ENCODE measurements at regions not wholly inside any gene's neighbourhood (a gene's known extent, or its start where the extent isn't known, plus 50 kb on each side); places are given as distances from the start of the nearest gene placed in this dataset.

GRCh38 chr10:63758080-63758479 lies 236.9 kb downstream of the REEP3 start:
- H3K36me3 ChIP-seq (ENCODE audit: control insufficient read depth in 5 of 5, insufficient read depth in 5 of 5, low read length in 5 of 5) = no peaks in the 10 kb centered on the region
- H3K4me3 ChIP-seq (ENCODE audit: low read depth in 1 of 5, low read length in 5 of 5) = no peak overlapping the region
- no peaks in the 10 kb centered on the region for H3K27me3 ChIP-seq (ENCODE audit: control insufficient read depth in 5 of 5, insufficient read depth in 4 of 5, low read length in 5 of 5)
- H3K27ac ChIP-seq (ENCODE audit: low read depth, low read length) = no peak overlapping the region
- H3K9me3 ChIP-seq (ENCODE audit: control insufficient read depth in 5 of 5, low read length in 5 of 5) = no peaks in the 10 kb centered on the region
- no peak overlapping the region for H3K9ac ChIP-seq (ENCODE audit: low read length in 5 of 5)
- peaks cover 0 to 15% (median 5%) of the 10 kb centered on the region in 5 donors for H3K4me1 ChIP-seq (ENCODE audit: control insufficient read depth in 5 of 5, insufficient read depth in 5 of 5, low read length in 5 of 5)

DNA sequence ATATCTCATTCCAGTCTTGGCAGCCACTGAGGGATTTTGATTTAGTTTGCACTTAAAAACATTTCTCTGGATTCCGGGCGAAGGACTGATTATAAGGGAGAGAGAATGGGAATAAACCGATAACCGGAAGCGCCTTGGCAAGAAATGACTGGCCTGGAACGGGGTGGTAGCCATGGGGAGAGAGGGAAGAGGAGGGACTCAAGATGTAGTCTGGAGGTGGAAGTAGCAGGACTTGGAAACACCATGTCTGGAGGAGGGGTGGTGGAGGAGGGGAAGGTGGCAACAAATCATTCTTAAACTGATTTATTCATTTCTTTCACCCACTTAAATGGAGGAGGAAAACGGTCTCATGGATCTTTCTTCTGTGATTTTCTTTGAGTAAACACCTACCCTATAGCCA lies 238.1 kb downstream of the REEP3 start:
- Histone ChIP-seq H3K27ac (ENCODE audit: low read depth, low read length) (no peak overlapping the region), H3K9ac (ENCODE audit: low read length in 5 of 5) (no peak overlapping the region), H3K4me1 (ENCODE audit: control insufficient read depth in 5 of 5, insufficient read depth in 5 of 5, low read length in 5 of 5) (peaks cover 0 to 15% (median 5%) of the 10 kb centered on the region in 5 donors), H3K4me3 (ENCODE audit: low read depth in 1 of 5, low read length in 5 of 5) (no peak overlapping the region), H3K27me3 (ENCODE audit: control insufficient read depth in 5 of 5, insufficient read depth in 4 of 5, low read length in 5 of 5) (no peaks in the 10 kb centered on the region), H3K9me3 (ENCODE audit: control insufficient read depth in 5 of 5, low read length in 5 of 5) (no peaks in the 10 kb centered on the region), H3K36me3 (ENCODE audit: control insufficient read depth in 5 of 5, insufficient read depth in 5 of 5, low read length in 5 of 5) (no peaks in the 10 kb centered on the region)

- Histone ChIP-seq H3K27me3 (ENCODE audit: control insufficient read depth in 5 of 5, insufficient read depth in 4 of 5, low read length in 5 of 5) (no peaks in the 10 kb centered on the region), H3K9ac (ENCODE audit: low read length in 5 of 5) (no peak overlapping the region), H3K4me1 (ENCODE audit: control insufficient read depth in 5 of 5, insufficient read depth in 5 of 5, low read length in 5 of 5) (peaks cover 0 to 15% (median 5%) of the 10 kb centered on the region in 5 donors), H3K27ac (ENCODE audit: low read depth, low read length) (no peak overlapping the region), H3K4me3 (ENCODE audit: low read depth in 1 of 5, low read length in 5 of 5) (no peak overlapping the region), H3K9me3 (ENCODE audit: control insufficient read depth in 5 of 5, low read length in 5 of 5) (no peaks in the 10 kb centered on the region), H3K36me3 (ENCODE audit: control insufficient read depth in 5 of 5, insufficient read depth in 5 of 5, low read length in 5 of 5) (no peaks in the 10 kb centered on the region)
Measured at GRCh38 chr10:63760034-63760707, 239.0 kb downstream of the REEP3 start.

- Histone ChIP-seq H3K4me3 (ENCODE audit: low read depth in 1 of 5, low read length in 5 of 5) (no peak overlapping the region), H3K9me3 (ENCODE audit: control insufficient read depth in 5 of 5, low read length in 5 of 5) (no peaks in the 10 kb centered on the region), H3K27ac (ENCODE audit: low read depth, low read length) (no peak overlapping the region), H3K27me3 (ENCODE audit: control insufficient read depth in 5 of 5, insufficient read depth in 4 of 5, low read length in 5 of 5) (no peaks in the 10 kb centered on the region), H3K9ac (ENCODE audit: low read length in 5 of 5) (no peak overlapping the region), H3K4me1 (ENCODE audit: control insufficient read depth in 5 of 5, insufficient read depth in 5 of 5, low read length in 5 of 5) (peaks cover 0 to 15% (median 5%) of the 10 kb centered on the region in 5 donors), H3K36me3 (ENCODE audit: control insufficient read depth in 5 of 5, insufficient read depth in 5 of 5, low read length in 5 of 5) (no peaks in the 10 kb centered on the region)
Measured at GRCh38 chr10:63760708-63761047, 239.5 kb downstream of the REEP3 start.

- no peak overlapping the region for H3K27ac ChIP-seq (ENCODE audit: low read depth, low read length)
- no peak overlapping the region for H3K9ac ChIP-seq (ENCODE audit: low read length in 5 of 5)
- no peaks in the 10 kb centered on the region for H3K27me3 ChIP-seq (ENCODE audit: control insufficient read depth in 5 of 5, insufficient read depth in 4 of 5, low read length in 5 of 5)
Measured at GRCh38 chr10:63761243-63761642, 240.0 kb downstream of the REEP3 start.

GRCh38 chr10:63763744-63764143 lies 242.5 kb downstream of the REEP3 start:
- no peak overlapping the region for H3K9ac ChIP-seq (ENCODE audit: low read length in 5 of 5)
- H3K27ac ChIP-seq (ENCODE audit: low read depth, low read length) = no peak overlapping the region
- no peak overlapping the region for H3K4me3 ChIP-seq (ENCODE audit: low read depth in 1 of 5, low read length in 5 of 5)
- no peaks in the 10 kb centered on the region for H3K9me3 ChIP-seq (ENCODE audit: control insufficient read depth in 5 of 5, low read length in 5 of 5)
- no peaks in the 10 kb centered on the region for H3K36me3 ChIP-seq (ENCODE audit: control insufficient read depth in 5 of 5, insufficient read depth in 5 of 5, low read length in 5 of 5)
- H3K4me1 ChIP-seq (ENCODE audit: control insufficient read depth in 5 of 5, insufficient read depth in 5 of 5, low read length in 5 of 5) = peaks cover 1 to 22% (median 13%) of the 10 kb centered on the region in 5 donors
- no peaks in the 10 kb centered on the region for H3K27me3 ChIP-seq (ENCODE audit: control insufficient read depth in 5 of 5, insufficient read depth in 4 of 5, low read length in 5 of 5)

More at GRCh38 chr10:63761243-63761642, 240.0 kb downstream of the REEP3 start:
- Histone ChIP-seq H3K4me3 (ENCODE audit: low read depth in 1 of 5, low read length in 5 of 5) (no peak overlapping the region), H3K4me1 (ENCODE audit: control insufficient read depth in 5 of 5, insufficient read depth in 5 of 5, low read length in 5 of 5) (peaks cover 0 to 15% (median 5%) of the 10 kb centered on the region in 5 donors), H3K9me3 (ENCODE audit: control insufficient read depth in 5 of 5, low read length in 5 of 5) (no peaks in the 10 kb centered on the region), H3K36me3 (ENCODE audit: control insufficient read depth in 5 of 5, insufficient read depth in 5 of 5, low read length in 5 of 5) (no peaks in the 10 kb centered on the region)

DNA sequence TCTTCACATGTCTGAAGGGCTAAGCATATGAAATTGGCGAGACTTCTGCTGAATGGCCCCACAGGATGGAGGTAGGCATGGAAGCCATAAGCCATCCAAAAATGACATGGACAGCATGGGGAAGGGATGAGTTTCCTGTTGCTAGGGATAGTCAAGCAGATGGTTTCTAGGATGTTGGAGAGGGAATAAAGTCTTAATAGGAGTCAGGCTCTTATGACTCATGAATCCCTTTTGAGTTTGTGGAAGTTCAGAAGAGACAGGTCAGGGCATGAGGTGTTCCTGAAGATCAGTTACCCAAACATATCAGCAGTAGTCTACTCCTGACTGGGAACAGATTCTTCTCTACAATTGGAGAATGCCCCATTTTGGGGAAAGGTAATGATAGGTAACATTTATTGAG lies 243.9 kb downstream of the REEP3 start:
- Histone ChIP-seq H3K36me3 (ENCODE audit: control insufficient read depth in 5 of 5, insufficient read depth in 5 of 5, low read length in 5 of 5) (no peaks in the 10 kb centered on the region), H3K4me3 (ENCODE audit: low read depth in 1 of 5, low read length in 5 of 5) (no peak overlapping the region), H3K9me3 (ENCODE audit: control insufficient read depth in 5 of 5, low read length in 5 of 5) (no peaks in the 10 kb centered on the region), H3K27ac (ENCODE audit: low read depth, low read length) (no peak overlapping the region), H3K9ac (ENCODE audit: low read length in 5 of 5) (no peak overlapping the region), H3K4me1 (ENCODE audit: control insufficient read depth in 5 of 5, insufficient read depth in 5 of 5, low read length in 5 of 5) (peaks cover 1 to 14% (median 10%) of the 10 kb centered on the region in 5 donors), H3K27me3 (ENCODE audit: control insufficient read depth in 5 of 5, insufficient read depth in 4 of 5, low read length in 5 of 5) (no peaks in the 10 kb centered on the region)

GRCh38 chr10:63766745-63767137 lies 245.5 kb downstream of the REEP3 start:
- Histone ChIP-seq H3K36me3 (ENCODE audit: control insufficient read depth in 5 of 5, insufficient read depth in 5 of 5, low read length in 5 of 5) (no peaks in the 10 kb centered on the region), H3K4me1 (ENCODE audit: control insufficient read depth in 5 of 5, insufficient read depth in 5 of 5, low read length in 5 of 5) (peaks cover 1 to 10% (median 7%) of the 10 kb centered on the region in 5 donors), H3K27me3 (ENCODE audit: control insufficient read depth in 5 of 5, insufficient read depth in 4 of 5, low read length in 5 of 5) (no peaks in the 10 kb centered on the region), H3K9me3 (ENCODE audit: control insufficient read depth in 5 of 5, low read length in 5 of 5) (no peaks in the 10 kb centered on the region), H3K9ac (ENCODE audit: low read length in 5 of 5) (no peak overlapping the region), H3K27ac (ENCODE audit: low read depth, low read length) (no peak overlapping the region), H3K4me3 (ENCODE audit: low read depth in 1 of 5, low read length in 5 of 5) (no peak overlapping the region)

DNA sequence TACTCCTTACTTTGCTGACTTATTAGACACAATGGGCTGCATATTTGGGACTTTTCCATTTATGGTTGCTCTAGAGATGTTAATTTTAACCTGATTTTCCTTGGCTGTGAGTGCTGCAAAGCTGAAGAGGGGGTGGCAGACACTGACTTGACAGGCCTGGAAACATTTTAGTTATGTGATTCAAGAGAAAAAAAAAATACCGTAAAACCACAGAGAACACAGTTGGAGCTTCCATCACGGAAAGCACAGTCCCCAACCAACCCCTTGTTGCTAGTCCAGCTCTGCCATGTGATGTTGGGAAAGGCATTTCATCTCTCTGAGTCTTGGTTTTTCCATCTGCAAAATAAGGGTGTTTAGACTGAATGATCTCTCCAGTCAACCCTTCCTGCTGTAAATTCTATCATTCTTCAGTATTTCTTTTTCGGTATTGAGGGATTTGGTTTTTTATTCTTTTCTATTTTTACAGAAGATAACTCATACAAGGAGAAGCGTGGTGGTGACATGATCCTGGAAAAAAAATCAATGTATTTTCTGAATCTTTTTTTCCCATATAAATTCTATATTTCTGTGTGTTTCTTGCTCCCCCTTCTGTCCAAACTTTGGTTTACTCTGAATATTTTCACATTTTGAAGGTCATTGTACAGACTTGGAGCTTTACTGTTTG lies 246.1 kb downstream of the REEP3 start:
- Histone ChIP-seq H3K4me3 (ENCODE audit: low read depth in 1 of 5, low read length in 5 of 5) (no peak overlapping the region), H3K9ac (ENCODE audit: low read length in 5 of 5) (no peak overlapping the region), H3K4me1 (ENCODE audit: control insufficient read depth in 5 of 5, insufficient read depth in 5 of 5, low read length in 5 of 5) (peaks cover 1 to 10% (median 7%) of the 10 kb centered on the region in 5 donors), H3K9me3 (ENCODE audit: control insufficient read depth in 5 of 5, low read length in 5 of 5) (no peaks in the 10 kb centered on the region), H3K27me3 (ENCODE audit: control insufficient read depth in 5 of 5, insufficient read depth in 4 of 5, low read length in 5 of 5) (no peaks in the 10 kb centered on the region), H3K36me3 (ENCODE audit: control insufficient read depth in 5 of 5, insufficient read depth in 5 of 5, low read length in 5 of 5) (no peaks in the 10 kb centered on the region), H3K27ac (ENCODE audit: low read depth, low read length) (no peak overlapping the region)

- H3K27ac ChIP-seq (ENCODE audit: low read depth, low read length) = no peak overlapping the region
- H3K9me3 ChIP-seq (ENCODE audit: control insufficient read depth in 5 of 5, low read length in 5 of 5) = no peaks in the 10 kb centered on the region
- peaks cover 1 to 13% (median 7%) of the 10 kb centered on the region in 5 donors for H3K4me1 ChIP-seq (ENCODE audit: control insufficient read depth in 5 of 5, insufficient read depth in 5 of 5, low read length in 5 of 5)
- no peaks in the 10 kb centered on the region for H3K27me3 ChIP-seq (ENCODE audit: control insufficient read depth in 5 of 5, insufficient read depth in 4 of 5, low read length in 5 of 5)
- no peak overlapping the region for H3K9ac ChIP-seq (ENCODE audit: low read length in 5 of 5)
- H3K4me3 ChIP-seq (ENCODE audit: low read depth in 1 of 5, low read length in 5 of 5) = no peak overlapping the region
- H3K36me3 ChIP-seq (ENCODE audit: control insufficient read depth in 5 of 5, insufficient read depth in 5 of 5, low read length in 5 of 5) = no peaks in the 10 kb centered on the region
Measured at GRCh38 chr10:63769367-63769766, 248.2 kb downstream of the REEP3 start.
